HEK293 (cell line): ENCODE measurements at regions not wholly inside any gene's neighbourhood (a gene's known extent, or its start where the extent isn't known, plus 50 kb on each side); places are given as distances from the start of the nearest gene placed in this dataset.
A peak's percentile ranks its signal among the peaks of the same experiment; 100 is the strongest.

Source experiments
- CTCF ChIA-PET: fragments of 350-600 bp; formaldehyde crosslinking; extraction: SDS; loops from one replicate; lab custom pipeline; 2021; ENCODE audit warnings: antibody characterized with exemption; lab: Yijun Ruan, JAX
- POLR2A ChIA-PET: fragments of 300-600 bp; formaldehyde crosslinking; extraction: SDS; loops from one replicate; lab custom pipeline; 2020; ENCODE audit warnings: antibody characterized with exemption, inconsistent platforms; lab: Yijun Ruan, JAX
- H3K27ac ChIP-seq: fragments of 200-500 bp; sonication (Bioruptor generic); 2 replicates; pipeline ENCODE4 v1.5.1; 2014; ENCODE audit warnings: low read depth, low read length, control low read depth, inconsistent platforms; ENCODE audit errors: extremely low read depth
- H3K36me3 ChIP-seq, 2 experiments: fragments of 200-500 bp in 1 of 2; sonication (Bioruptor generic) in 1 of 2; 1 replicate in 1 of 2; 2 replicates in 1 of 2; pipeline ENCODE4 v1.5.1; 2014 to 2017; ENCODE audit warnings: inconsistent platforms in 2 of 2, low read length in 2 of 2; ENCODE audit not compliant: control insufficient read depth in 2 of 2, insufficient read depth in 1 of 2
- H3K4me1 ChIP-seq: fragments of 200-500 bp; sonication (Bioruptor generic); 2 replicates; pipeline ENCODE4 v1.5.1; 2014; ENCODE audit warnings: mild to moderate bottlenecking, low read length, inconsistent platforms; ENCODE audit not compliant: control insufficient read depth, insufficient read depth
- H3K4me3 ChIP-seq: 2 replicates; pipeline ENCODE4 v1.5.1; 2011; ENCODE audit warnings: low read depth, mild to moderate bottlenecking, control low read depth, low read length, moderate library complexity
- H3K9me3 ChIP-seq: fragments of 200-500 bp; sonication (Bioruptor generic); 2 replicates; pipeline ENCODE4 v1.5.1; 2014; ENCODE audit warnings: low read depth, low read length, inconsistent platforms; ENCODE audit not compliant: control insufficient read depth, insufficient read depth
- BCL11A ChIP-seq: fragments of 450-650 bp; formaldehyde crosslinking; IDR thresholded peaks from 2 replicates; pipeline ENCODE4 v1.5.1; 2016; ENCODE audit warnings: low read depth, missing biosample characterization, missing genetic modification characterization
- OVOL3 ChIP-seq: fragments of 450-650 bp; formaldehyde crosslinking; IDR thresholded peaks from 2 replicates; pipeline ENCODE4 v1.5.1; 2016; ENCODE audit warnings: missing biosample characterization, missing genetic modification characterization
- PRDM1 ChIP-seq: fragments of 450-650 bp; formaldehyde crosslinking; IDR thresholded peaks from 2 replicates; pipeline ENCODE4; 2016; ENCODE audit warnings: missing biosample characterization, missing genetic modification characterization
- YY2 ChIP-seq: fragments of 450-650 bp; formaldehyde crosslinking; IDR thresholded peaks from 2 replicates; pipeline ENCODE4 v1.5.1; 2016; ENCODE audit warnings: missing biosample characterization, missing genetic modification characterization
- ZBTB21 ChIP-seq: fragments of 450-650 bp; formaldehyde crosslinking; IDR thresholded peaks from 2 replicates; pipeline ENCODE4 v1.5.1; 2017; ENCODE audit warnings: missing biosample characterization, missing genetic modification characterization
- ZFP37 ChIP-seq: fragments of 450-650 bp; formaldehyde crosslinking; IDR thresholded peaks from 2 replicates; pipeline ENCODE4 v1.5.1; 2016; ENCODE audit warnings: missing biosample characterization, missing genetic modification characterization
- ZNF157 ChIP-seq: fragments of 450-650 bp; formaldehyde crosslinking; IDR thresholded peaks from 2 replicates; pipeline ENCODE4 v1.5.1; 2016; ENCODE audit warnings: missing biosample characterization, missing genetic modification characterization
- ZNF211 ChIP-seq: fragments of 450-650 bp; formaldehyde crosslinking; IDR thresholded peaks from 2 replicates; pipeline ENCODE4 v1.5.1; 2016; ENCODE audit warnings: low read depth, missing biosample characterization, missing genetic modification characterization
- ZNF239 ChIP-seq: fragments of 450-650 bp; formaldehyde crosslinking; IDR thresholded peaks from 2 replicates; pipeline ENCODE4 v1.5.1; 2016; ENCODE audit warnings: missing biosample characterization, missing genetic modification characterization
- ZNF24 ChIP-seq: fragments of 450-650 bp; formaldehyde crosslinking; IDR thresholded peaks from 2 replicates; pipeline ENCODE4 v1.5.1; 2016; ENCODE audit warnings: missing biosample characterization, missing genetic modification characterization
- ZNF266 ChIP-seq: fragments of 450-650 bp; formaldehyde crosslinking; IDR thresholded peaks from 2 replicates; pipeline ENCODE4 v1.5.1; 2016; ENCODE audit warnings: missing biosample characterization, missing genetic modification characterization, low read depth
- ZNF292 ChIP-seq: fragments of 450-650 bp; formaldehyde crosslinking; IDR thresholded peaks from 2 replicates; pipeline ENCODE4 v1.5.1; 2016; ENCODE audit warnings: low read depth, missing biosample characterization, missing genetic modification characterization, borderline replicate concordance
- ZNF514 ChIP-seq: fragments of 450-650 bp; formaldehyde crosslinking; IDR thresholded peaks from 2 replicates; pipeline ENCODE4 v1.5.1; 2016; ENCODE audit warnings: missing biosample characterization, missing genetic modification characterization
- ZNF529 ChIP-seq: fragments of 450-650 bp; formaldehyde crosslinking; IDR thresholded peaks from 2 replicates; pipeline ENCODE4 v1.5.1; 2017; ENCODE audit warnings: missing genetic modification characterization, missing biosample characterization; ENCODE audit not compliant: insufficient replicate concordance
- ZNF548 ChIP-seq: fragments of 450-650 bp; formaldehyde crosslinking; IDR thresholded peaks from 2 replicates; pipeline ENCODE4 v1.5.1; 2016; ENCODE audit warnings: missing biosample characterization, missing genetic modification characterization
- ZNF558 ChIP-seq: fragments of 450-650 bp; formaldehyde crosslinking; IDR thresholded peaks from 2 replicates; pipeline ENCODE4 v1.5.1; 2016; ENCODE audit warnings: missing biosample characterization, missing genetic modification characterization
- ZNF670 ChIP-seq: fragments of 450-650 bp; formaldehyde crosslinking; IDR thresholded peaks from 2 replicates; pipeline ENCODE4 v1.5.1; 2016; ENCODE audit warnings: missing biosample characterization, missing genetic modification characterization, low read depth
- ZNF791 ChIP-seq: fragments of 450-650 bp; formaldehyde crosslinking; IDR thresholded peaks from 2 replicates; pipeline ENCODE4 v1.5.1; 2016; ENCODE audit warnings: missing biosample characterization, missing genetic modification characterization
- ZSCAN30 ChIP-seq: fragments of 450-650 bp; IDR thresholded peaks from 2 replicates; pipeline ENCODE4 v1.5.1; 2018; ENCODE audit warnings: missing biosample characterization, mild to moderate bottlenecking, missing genetic modification characterization, moderate library complexity

- no peaks in the 10 kb centered on the region for H3K9me3 ChIP-seq
- POLR2A ChIA-PET = no interaction called here
Measured at GRCh38 chr6:100276311-100277057, 188.2 kb downstream of the SIM1 start.

GRCh38 chr6:100274147-100274546 lies 190.6 kb downstream of the SIM1 start:
- TF ChIP-seq ZNF24 = no peak
- POLR2A ChIA-PET = no interaction called here

More at GRCh38 chr6:100276311-100277057, 188.2 kb downstream of the SIM1 start:
- Histone ChIP-seq H3K4me1 (no peaks in the 10 kb centered on the region), H3K27ac (no peak overlapping the region), H3K4me3 (no peak overlapping the region), H3K36me3 (no peaks in the 10 kb centered on the region)
- TF ChIP-seq ZNF292 = no peak
- TF ChIP-seq BCL11A (tag by site-specific recombination) = no peak
- CTCF ChIA-PET = interaction anchor here (0.7 to 0.9 kb wide), 2 partner anchors 123 to 1605 kb away, joined by 3 read pairs; no protein-coding TSS in a partner anchor

GRCh38 chr6:100271625-100272024 lies 193.1 kb downstream of the SIM1 start:
- ChIA-PET CTCF (interaction anchor here (0.9 to 1.4 kb wide), 2 partner anchors 32 to 40 kb away, joined by 4 to 6 read pairs; no protein-coding TSS in a partner anchor), POLR2A (no interaction called here)
- H3K36me3 ChIP-seq = no peaks in the 10 kb centered on the region
- no peak overlapping the region for H3K27ac ChIP-seq
- TF ChIP-seq YY2 (tag by site-specific recombination) = no peak
- TF ChIP-seq ZNF239 (tag by site-specific recombination) = no peak
- TF ChIP-seq ZSCAN30 (tag by site-specific recombination) = no peak
- no peak for TF ChIP-seq ZFP37 (tag by site-specific recombination)
- no peak for TF ChIP-seq ZNF548 (tag by site-specific recombination)
- no peak for TF ChIP-seq ZNF514 (tag by site-specific recombination)
- H3K4me1 ChIP-seq = no peaks in the 10 kb centered on the region
- no peaks in the 10 kb centered on the region for H3K9me3 ChIP-seq
- H3K4me3 ChIP-seq = no peak overlapping the region

More at GRCh38 chr6:100274147-100274546, 190.6 kb downstream of the SIM1 start:
- H3K4me1 ChIP-seq = no peaks in the 10 kb centered on the region
- no peak overlapping the region for H3K27ac ChIP-seq
- H3K4me3 ChIP-seq = no peak overlapping the region
- no peaks in the 10 kb centered on the region for H3K9me3 ChIP-seq
- H3K36me3 ChIP-seq = no peaks in the 10 kb centered on the region
- CTCF ChIA-PET = interaction anchor here (0.6 to 1.6 kb wide), 4 partner anchors 8 to 207 kb away, joined by 3 read pairs; no protein-coding TSS in a partner anchor

GRCh38 chr6:100271202-100271601 lies 193.5 kb downstream of the SIM1 start:
- Histone ChIP-seq H3K4me3 (no peak overlapping the region), H3K36me3 (no peaks in the 10 kb centered on the region), H3K4me1 (no peaks in the 10 kb centered on the region), H3K9me3 (no peaks in the 10 kb centered on the region), H3K27ac (no peak overlapping the region)
- ChIA-PET CTCF (interaction anchor here (1.4 kb wide), 1 partner anchor 39 kb away, joined by 6 read pairs; no protein-coding TSS in a partner anchor), POLR2A (no interaction called here)
- TF ChIP-seq ZNF24 = no peak
- peak; percentile 96 for TF ChIP-seq ZNF558 (tag by site-specific recombination)

GRCh38 chr6:100269189-100269588 lies 195.5 kb downstream of the SIM1 start:
- Histone ChIP-seq H3K4me1 (no peaks in the 10 kb centered on the region), H3K36me3 (no peaks in the 10 kb centered on the region), H3K9me3 (no peaks in the 10 kb centered on the region), H3K27ac (no peak overlapping the region), H3K4me3 (no peak overlapping the region)
- ChIA-PET POLR2A (no interaction called here), CTCF (no interaction called here)
- TF ChIP-seq OVOL3 (tag by site-specific recombination) = no peak
- no peak for TF ChIP-seq ZNF791 (tag by site-specific recombination)
- no peak for TF ChIP-seq PRDM1 (tag by site-specific recombination)
- no peak for TF ChIP-seq ZNF266 (tag by site-specific recombination)
- no peak for TF ChIP-seq ZNF211 (tag by site-specific recombination)
- TF ChIP-seq ZNF157 (tag by site-specific recombination) = no peak
- TF ChIP-seq ZNF529 (tag by site-specific recombination) = no peak
- no peak for TF ChIP-seq ZNF670 (tag by site-specific recombination)
- TF ChIP-seq ZBTB21 (tag by site-specific recombination) = no peak
